Stimulated activated CD8-positive, alpha-beta memory T cell treated with anti-CD3 and anti-CD28 coated beads, Interleukin-4, amount 100 ng/mL, for 4 hours (primary cell): ENCODE measurements at regions not wholly inside any gene's neighbourhood (a gene's known extent, or its start where the extent isn't known, plus 50 kb on each side); places are given as distances from the start of the nearest gene placed in this dataset.
"Not testable (repeated sequence)": the region's sequence is repeated elsewhere in the genome, so short reads cannot be mapped to it uniquely, and the experiment has no call there.

Experiments used
- DNase-seq, 2 donors: peaks; one replicate each; pipeline ENCODE4 v3.0.0-alpha.2; 2020; ENCODE audit warnings: low read depth in 2 of 2, low spot score in 1 of 2

DNA sequence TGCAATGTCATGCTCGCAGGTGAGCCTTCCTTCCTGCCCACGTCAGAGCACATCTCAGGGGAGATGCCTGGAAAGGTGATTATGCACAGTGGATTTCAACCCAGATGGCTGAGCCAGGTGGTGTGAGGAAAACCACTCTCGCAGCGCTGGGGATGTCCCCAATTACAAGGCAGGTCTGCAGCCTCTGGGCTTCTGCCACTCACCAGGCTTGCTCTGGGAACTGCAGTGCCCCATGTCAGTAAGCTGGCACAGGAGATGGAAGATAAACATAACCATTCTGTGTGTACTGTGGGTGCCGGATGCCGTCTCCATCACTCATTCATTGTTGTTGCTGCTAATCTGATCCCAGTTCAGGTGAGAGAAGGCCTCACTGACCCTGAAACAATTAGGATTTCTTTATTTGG is 222.9 kb upstream of the PITRM1 start:
- DNase-seq, result no peak

DNA sequence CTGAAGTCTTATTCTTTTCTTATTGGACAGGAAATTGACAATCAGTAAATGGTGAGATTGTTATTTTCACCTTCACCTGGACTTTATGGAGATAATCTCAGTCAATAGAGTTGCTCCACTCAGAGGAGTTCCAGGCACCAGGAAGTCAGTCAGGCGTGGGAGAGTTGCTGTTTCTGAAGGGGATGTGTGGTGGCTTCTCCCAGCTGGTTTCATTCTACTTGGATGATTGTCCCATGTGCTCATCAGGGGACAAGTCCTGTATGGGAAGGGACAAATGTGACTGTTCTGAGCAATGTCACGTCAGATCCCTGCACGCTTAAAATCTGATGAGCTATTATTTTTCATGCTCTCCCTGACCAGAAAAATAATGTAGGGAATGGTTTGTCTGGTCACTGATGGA is 222.5 kb upstream of the PITRM1 start:
- DNase-seq, result no peak

DNA sequence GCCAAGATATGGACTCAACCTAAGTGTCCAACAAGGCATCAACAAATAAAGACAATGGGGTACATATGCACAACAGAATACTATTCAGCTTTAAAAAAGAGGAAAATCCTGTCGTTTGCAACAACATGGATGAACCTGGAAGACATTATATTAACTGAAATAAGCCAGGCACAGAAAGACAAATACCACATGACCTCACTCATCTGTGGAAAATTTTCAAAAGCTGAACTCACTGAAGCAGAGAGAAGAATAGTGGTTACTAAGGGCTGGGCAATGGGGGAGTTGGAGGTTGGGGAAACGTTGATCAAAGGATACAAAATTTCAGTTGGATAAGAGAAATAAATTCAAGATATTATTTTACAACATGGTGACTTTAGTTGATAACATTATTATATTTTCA is 221.4 kb upstream of the PITRM1 start:
- no peak for DNase-seq

DNA sequence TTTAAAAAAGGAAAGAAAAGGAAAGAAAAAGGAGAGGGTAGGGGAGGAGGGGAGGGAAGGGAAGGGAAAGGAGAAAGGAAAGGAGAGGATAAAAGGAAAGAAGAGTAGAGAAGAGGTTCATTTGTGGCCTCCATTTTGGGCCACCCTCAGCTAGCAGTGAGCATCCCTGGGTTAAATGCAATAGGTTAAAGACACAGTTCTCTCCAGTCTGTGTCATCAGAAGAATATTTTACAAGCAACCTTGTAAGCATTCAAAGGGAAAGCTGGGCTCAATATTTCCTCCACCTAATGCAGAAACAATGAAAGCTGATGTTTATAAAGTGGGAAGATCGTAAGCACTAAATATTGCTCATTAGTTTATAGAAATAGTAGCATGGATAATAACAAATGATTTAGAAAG is 219.1 kb upstream of the PITRM1 start:
- DNase-seq, result no peak

DNA sequence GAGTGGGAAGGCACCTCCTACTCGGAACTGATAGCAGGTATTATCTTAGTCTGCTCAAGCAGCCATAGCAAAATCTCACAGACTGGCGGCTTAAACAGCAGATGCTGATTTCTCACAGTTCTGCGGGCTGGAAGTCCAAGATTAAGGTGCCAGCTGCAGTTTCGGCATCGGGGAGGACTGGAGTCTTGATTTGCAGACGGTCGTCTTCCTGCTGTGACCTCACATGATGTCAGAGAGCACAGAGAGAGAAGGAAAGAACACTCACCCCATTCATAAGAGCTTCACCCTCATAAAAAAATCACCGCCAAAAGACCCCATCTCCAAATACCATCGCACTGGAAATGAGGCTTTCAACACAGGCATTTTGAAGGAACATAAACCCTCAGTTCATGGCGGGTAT is 216.5 kb upstream of the PITRM1 start:
- DNase-seq, result no peak

DNA sequence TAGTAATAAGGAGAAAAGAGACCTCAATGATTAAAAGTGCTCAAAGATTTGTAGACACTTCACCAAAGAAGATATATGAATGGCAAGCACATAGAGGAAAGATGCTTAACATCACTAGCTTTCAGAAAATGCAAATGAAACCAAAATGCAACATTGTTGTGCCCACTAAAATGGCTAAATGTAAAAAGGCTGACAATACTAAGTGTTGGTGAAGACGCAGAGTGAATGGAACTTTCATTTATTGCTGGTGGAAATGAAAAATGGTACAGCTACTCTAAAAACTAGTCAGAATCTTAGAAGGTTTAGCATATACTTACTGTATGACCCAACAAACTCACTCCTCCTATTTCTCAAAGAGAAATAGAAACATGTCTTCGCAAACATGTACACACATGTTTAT is 212.9 kb upstream of the PITRM1 start:
- DNase-seq, result no peak

DNA sequence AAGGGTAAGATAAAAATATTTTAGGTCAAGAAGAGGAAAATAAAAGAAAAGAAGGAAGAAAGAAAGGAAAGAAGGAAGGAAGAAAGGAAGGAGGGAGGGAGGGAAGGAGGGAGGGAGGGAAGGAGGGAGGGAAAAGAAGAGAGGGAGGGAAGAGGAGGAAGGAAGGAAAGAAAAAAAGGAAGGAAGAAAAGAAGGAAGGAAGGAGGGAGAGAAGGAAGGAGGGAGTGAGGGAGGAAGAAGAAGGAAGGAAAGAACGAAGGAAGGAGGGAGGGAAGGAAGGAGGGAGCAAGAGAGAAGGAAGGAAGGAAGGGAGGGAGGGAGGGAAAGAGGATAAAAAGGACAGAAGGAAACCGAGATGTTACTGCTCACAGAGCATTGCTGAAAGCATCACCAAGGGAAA is 209.5 kb upstream of the PITRM1 start:
- DNase-seq, result no peak

DNA sequence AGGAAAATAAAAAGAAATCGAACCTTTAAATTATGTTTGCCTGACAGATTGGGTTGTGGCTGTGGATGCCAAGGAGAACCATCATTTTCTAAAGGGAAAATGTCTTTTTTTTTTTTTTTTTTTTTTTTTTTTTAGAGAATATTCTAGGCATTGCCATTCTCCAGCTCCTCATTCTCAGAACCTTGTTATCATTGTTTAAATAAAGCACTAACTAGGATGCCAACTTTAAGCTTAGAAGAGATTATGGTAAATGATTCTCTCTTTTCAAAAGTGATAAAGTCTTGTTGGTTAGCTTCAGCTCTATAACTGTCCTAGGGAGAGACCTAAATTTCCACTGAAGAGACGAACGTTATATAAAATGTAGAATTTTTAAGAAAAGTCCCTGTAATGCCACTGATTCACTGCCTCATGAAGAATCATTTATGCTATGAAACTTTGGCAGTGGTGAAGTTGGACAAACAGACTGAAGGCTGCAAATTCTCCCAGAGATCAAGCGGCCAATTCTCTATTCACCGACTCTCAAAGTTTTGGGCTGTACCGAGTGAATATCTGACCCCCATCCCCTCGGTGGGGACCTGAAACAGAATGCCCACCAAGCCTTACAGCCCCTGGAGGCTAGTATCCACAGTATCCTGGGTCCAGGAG is 207.9 kb upstream of the PITRM1 start:
- DNase-seq, result no peak

DNA sequence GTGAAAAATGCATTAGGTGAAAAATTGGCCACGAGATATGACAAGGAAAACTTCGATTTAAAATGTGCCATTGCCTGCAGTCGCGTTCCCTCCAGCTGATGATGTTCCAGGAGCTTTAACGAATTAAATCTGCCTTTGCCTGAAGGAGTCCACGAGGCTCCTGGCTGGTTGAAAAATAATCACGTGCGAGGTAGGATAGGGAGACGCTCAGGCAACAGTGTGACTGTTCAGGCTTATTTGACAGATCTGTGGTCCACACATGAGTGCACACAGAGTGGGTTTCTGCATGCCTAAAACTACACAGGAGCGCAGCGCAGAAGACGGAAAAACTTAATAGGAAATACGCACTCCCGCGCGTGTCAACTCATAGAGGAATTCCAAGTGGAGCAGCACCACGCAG is 204.0 kb upstream of the PITRM1 start:
- no peak for DNase-seq

DNA sequence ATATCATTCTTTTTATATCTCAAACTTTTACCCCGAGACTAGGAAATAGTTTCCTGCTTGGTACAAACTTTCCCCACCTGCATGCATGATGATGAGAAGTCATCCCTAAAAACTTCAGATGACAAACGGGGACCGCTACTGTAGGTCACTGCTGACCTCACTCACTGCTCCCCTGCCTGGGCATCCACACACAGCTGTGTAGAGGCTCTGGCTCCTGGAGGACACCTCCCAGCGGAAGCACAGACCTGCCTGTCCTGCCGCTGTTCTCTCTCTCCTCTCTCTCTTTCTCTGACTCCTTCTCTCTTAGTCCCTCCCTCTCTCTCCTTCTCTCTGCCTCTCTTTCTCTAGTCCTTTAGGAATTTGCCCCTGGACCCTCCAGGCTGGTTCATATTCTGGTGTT is 202.9 kb upstream of the PITRM1 start:
- DNase-seq, result no peak

DNA sequence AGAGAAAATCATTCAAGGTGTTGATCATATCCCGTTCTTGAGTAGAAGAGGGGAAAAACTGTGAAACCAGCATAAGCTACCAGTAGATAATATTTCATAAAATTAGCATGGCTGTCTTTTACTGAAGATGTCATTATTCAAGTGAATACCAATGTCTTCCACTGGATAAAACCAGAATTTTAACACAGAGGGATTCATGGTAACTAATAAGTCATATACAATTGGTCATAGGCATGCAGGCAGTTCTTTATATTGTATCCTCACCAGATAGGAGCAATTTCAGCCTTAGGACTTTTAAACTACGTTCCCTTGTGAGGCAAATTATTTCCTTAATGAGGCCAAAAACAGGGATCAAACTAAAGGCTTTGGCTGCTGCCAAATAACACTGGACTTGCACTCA is 202.3 kb upstream of the PITRM1 start:
- DNase-seq, result no peak

DNA sequence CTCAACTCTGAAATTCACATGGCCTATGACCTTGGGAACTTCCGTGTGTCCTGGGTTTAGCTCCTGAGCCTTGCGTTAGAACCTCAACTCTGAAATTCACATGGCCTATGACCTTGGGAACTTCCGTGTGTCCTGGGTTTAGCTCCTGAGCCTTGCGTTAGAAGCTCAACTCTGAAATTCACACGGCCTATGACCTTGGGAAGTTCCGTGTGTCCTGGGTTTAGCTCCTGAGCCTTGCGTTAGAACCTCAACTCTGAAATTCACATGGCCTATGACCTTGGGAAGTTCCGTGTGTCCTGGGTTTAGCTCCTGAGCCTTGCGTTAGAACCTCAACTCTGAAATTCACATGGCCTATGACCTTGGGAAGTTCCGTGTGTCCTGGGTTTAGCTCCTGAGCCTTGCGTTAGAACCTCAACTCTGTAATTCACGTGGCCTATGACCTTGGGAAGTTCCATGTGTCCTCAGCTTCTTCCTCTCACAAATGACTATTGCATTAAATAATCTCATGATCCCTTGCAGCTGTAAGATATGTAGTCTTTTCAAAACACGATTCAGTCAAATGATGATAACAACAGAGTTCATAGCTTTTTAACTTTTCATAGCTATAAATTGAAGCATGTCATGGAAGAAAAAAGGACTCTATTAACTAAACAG is 200.9 kb upstream of the PITRM1 start:
- not testable (repeated sequence) for DNase-seq

DNA sequence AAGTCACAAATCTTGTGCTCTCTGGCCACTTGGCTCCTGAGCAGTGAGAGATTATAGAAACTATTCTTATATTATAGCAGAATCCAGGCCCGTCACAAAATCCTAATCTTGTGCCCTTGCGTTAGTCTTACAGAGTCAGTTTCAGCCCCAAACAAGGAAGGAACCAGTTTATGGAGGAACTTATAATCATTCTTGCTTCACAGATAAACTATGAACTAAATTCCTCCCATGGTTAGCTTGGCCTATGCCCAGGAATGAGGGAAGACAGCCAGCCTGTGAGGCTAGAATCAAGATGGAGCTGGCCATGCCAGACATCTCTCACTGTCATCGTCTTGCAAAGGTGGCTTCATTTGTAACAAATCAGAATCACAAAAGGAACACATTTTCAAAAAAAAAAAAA is 199.7 kb upstream of the PITRM1 start:
- DNase-seq, result no peak

DNA sequence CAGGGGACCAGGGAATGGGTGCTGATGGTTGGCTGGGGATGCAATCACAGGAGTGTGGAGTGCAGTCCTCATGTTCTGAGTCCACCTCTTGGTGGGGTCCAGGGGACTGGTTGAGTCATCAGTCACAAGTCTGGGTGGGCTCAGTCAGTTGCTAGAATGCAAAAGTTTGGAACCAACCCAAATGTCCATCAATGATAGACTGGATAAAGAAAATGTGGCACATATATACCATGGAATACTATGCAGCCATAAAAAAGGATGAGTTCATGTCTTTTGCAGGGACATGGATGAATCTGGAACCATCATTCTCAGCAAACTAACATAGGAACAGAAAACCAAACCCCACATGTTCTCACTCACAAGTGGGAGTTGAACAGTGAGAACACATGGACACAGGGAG is 199.0 kb upstream of the PITRM1 start:
- DNase-seq, result not testable (repeated sequence)

DNA sequence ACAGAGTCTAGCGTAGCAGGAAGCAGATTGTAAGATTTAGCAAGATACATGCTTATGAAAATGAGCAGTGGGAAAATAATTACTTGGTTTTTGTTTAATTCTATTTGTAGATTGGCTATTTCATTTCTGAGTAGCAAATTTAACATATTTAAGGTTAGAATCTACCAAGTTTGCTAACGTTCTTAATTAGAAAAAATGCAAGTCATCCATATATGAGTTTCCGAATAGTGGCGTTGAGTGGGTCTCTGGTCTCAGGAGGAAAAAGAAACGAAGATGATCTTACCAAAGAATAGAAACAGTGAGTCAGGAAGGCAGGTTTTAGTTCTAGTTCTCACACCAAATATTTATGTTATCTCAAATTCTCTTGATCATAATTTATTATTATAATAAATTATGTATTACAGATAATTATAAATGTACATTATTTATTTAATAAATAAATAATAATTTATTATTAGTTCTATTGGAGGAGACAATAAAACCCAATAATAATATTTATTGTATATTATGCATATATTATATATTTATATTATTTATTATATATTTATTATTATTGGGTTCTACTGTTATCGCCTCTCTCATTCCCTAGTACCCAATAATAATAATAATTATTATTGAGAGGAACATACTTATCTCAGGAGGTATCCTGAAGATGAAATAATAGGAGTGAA is 194.3 kb upstream of the PITRM1 start:
- DNase-seq, result no peak

DNA sequence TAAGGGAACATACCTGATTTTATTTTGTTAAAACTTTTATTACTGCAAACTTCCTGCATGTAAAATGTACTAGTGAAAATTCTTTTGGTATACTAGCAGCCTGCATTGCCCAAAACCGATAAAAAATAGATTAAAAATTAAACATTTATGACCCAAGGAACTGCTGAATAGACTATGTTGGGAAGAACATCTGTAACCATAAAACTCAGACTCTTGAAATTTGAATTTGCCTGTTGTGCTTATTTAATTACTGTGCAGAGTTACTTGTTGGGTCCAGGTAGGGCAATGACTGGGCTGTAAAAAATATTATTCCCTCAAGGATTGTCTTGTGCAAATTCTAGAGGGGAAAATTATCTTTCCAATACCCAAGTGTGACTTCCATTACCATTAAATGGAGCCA is 193.5 kb upstream of the PITRM1 start:
- DNase-seq, result no peak

DNA sequence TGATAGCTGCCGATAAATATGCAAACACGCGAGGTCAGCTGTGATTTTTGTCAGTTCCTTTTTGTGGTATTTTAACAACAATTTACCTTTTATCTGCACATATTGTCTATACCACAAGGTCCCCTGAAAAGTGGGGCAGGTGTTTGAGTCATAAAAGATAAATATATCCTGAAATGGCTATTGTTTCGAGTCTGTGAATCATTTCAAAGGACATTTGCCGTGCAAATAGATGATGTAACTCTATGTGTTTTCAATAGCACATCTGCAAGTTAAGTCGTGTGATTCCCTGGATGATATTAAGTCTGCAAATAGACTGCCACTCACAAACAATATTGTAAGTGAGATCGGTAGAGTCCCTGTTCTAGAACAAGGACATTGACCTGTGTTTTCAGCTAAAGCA is 193.0 kb upstream of the PITRM1 start:
- DNase-seq, result no peak

DNA sequence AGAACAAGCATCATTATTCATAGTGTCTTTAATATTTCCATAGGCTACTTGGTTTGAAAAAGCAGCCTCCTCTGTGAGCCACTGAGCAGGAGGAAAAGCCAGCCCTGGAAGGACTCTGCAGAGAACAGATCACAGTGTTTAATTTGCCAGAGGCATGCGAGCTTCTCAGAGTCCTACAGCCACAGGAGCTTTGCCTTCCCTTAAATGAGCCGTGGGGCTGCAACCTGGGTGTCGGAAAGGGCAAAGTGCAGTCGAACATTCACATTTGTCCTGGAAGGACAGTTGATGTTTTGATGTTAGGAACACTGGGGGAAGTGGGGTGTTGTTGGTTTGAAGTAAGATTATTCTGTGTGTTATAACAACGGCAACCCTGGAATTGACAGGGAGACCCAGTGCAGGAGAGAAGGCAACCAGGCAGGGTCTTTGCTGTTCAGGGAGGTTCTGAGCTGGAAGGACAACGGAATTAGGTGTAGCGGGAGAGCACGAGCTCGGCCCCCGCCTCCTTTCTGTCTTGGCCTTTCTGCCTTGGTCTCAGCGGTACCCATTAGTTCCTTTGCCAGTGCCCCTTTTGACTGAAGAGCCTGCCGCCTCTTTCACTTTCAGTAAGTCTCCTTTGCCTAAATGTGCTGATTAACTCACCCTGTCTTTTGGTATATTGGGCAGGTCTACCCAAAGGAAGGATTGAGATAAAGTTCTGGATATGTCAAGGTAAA is 192.3 kb upstream of the PITRM1 start:
- DNase-seq, result no peak

DNA sequence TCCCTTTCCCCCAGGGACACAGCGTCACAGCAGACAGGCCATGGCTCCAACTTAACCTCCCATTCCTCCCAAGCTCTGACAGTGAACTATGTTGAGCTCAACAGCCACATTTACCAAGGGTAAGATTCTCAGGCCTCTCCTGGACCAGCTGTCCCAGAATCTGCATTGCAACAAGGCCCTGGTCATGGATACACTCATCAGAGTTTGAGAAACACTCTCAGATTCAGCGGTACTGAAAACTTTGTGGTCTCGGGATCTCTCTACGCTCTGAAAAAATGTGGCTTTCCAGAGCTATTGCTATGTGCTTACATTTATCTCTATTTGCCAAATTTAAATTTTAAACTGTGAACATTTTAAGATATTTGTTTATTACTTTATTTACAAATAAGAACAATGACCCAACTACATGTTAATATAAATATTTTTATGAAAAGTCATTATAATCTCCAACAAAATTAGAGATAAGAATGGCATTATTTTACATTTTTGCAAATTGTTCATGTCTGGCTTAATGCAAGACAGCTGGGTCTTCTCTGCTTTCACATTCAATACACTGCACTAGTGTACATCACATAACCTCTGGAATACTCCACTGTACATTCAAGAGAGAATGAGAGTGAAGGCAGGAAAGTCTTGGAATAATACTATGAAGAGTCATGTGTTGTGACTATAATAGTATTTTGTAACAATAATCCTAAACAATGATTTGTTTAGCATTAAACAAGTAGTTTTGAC is 190.9 kb upstream of the PITRM1 start:
- DNase-seq, result no peak

DNA sequence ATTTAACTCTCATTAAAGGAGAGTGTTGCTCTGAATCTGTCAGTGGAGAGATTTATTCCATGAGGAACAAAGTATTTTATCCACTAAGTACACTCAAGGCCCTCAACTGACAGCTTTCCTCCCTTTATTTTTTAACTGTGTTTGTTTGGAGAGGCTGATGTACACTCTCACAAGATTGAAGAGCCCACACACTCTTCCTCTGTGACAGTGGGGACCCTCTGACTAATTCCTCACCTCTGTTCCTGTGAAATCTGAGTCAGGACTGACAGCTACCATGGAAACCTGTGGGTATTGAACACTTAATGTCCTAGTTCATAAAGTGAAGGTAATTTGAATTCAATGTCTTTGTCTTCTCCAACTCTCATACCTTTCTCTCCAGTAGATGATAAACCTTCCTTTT is 189.8 kb upstream of the PITRM1 start:
- DNase-seq, result no peak

DNA sequence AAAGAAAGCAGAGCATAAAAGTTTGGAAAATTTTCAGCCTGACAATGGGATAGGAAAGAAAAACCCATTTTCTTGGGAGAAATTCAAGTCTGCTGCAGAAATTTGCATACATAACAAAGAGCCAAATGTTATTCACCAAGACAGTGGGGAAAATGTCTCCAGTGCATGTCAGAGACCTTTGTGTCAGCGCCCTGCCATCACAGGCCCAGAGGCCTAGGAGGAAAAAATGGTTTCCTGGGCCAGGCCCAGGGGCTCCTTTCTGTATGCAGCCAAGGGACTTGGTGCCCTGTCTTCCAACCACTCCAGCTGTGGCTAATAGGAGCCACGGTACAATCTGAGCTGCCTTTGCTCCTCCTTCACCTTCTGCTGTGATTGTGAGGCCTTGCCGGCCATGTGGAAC is 189.1 kb upstream of the PITRM1 start:
- DNase-seq, result no peak
